Activated T-helper 2 cell treated with anti-CD3 and anti-CD28 coated beads, Interferon-gamma antibody, Interleukin-2, Interleukin-4, amounts not matched to agents 10 μg/mL and 5 μg/mL and 100 μg/mL, durations not matched to agents 14 hours and 24 hours and 36 hours (primary cell): ENCODE measurements at regions not wholly inside any gene's neighbourhood (a gene's known extent, or its start where the extent isn't known, plus 50 kb on each side); places are given as distances from the start of the nearest gene placed in this dataset.
"Not testable (repeated sequence)": the region's sequence is repeated elsewhere in the genome, so short reads cannot be mapped to it uniquely, and the experiment has no call there.

Experiments used
- DNase-seq: peaks from one replicate; pipeline ENCODE4 v3.0.0; 2021; ENCODE audit warnings: low spot score
- H3K27ac Mint-ChIP-seq: one replicate; pipeline ENCODE4 v1.8.0; 2021; ENCODE audit warnings: mixed read lengths
- H3K27me3 Mint-ChIP-seq: one replicate; pipeline ENCODE4 v1.8.0; 2021; ENCODE audit warnings: low read depth, mixed read lengths
- H3K36me3 Mint-ChIP-seq: one replicate; pipeline ENCODE4 v1.8.0; 2021; ENCODE audit warnings: low read depth, mixed read lengths
- H3K4me1 Mint-ChIP-seq: one replicate; pipeline ENCODE4 v1.8.0; 2021; ENCODE audit warnings: low read depth, mixed read lengths
- H3K4me3 Mint-ChIP-seq: one replicate; pipeline ENCODE4 v1.8.0; 2021; ENCODE audit warnings: low read depth, mild to moderate bottlenecking, moderate library complexity, mixed read lengths
- H3K9me3 Mint-ChIP-seq: one replicate; pipeline ENCODE4 v1.8.0; 2021; ENCODE audit warnings: mixed read lengths
- intact Hi-C: fragments of 100-400 bp; cut with micrococcal nuclease; formaldehyde crosslinking; loops from one replicate; pipeline ENCODE4 v1.15.1; 2023

GRCh38 chr4:66429276-66429675 lies 759.0 kb upstream of the EPHA5 start:
- H3K9me3 Mint-ChIP-seq, result peaks cover 26% of the 10 kb centered on the region

GRCh38 chr4:66416425-66416824 lies 746.1 kb upstream of the EPHA5 start:
- intact Hi-C loops, result no loop called here
- Mint-ChIP-seq H3K4me3 (no peak overlapping the region), H3K4me1 (no peaks in the 10 kb centered on the region), H3K27me3 (no peaks in the 10 kb centered on the region), H3K27ac (no peak overlapping the region), H3K36me3 (no peaks in the 10 kb centered on the region), H3K9me3 (peaks cover 38% of the 10 kb centered on the region)
- no peak for DNase-seq

More at GRCh38 chr4:66429276-66429675, 759.0 kb upstream of the EPHA5 start:
- no peaks in the 10 kb centered on the region for H3K4me1 Mint-ChIP-seq
- no peak overlapping the region for H3K27ac Mint-ChIP-seq
- no peaks in the 10 kb centered on the region for H3K36me3 Mint-ChIP-seq
- DNase-seq, result no peak
- no peak overlapping the region for H3K4me3 Mint-ChIP-seq
- no peaks in the 10 kb centered on the region for H3K27me3 Mint-ChIP-seq
- intact Hi-C loops, result no loop called here

- Mint-ChIP-seq H3K4me1 (no peaks in the 10 kb centered on the region), H3K27ac (no peak overlapping the region), H3K27me3 (no peaks in the 10 kb centered on the region), H3K9me3 (peaks cover 12% of the 10 kb centered on the region), H3K4me3 (no peak overlapping the region), H3K36me3 (no peaks in the 10 kb centered on the region)
- intact Hi-C loops, result no loop called here
- no peak for DNase-seq
These were observed 733.9 kb upstream of the EPHA5 start for GRCh38 chr4:66404141-66404540.

GRCh38 chr4:66376921-66377320 lies 706.6 kb upstream of the EPHA5 start:
- no peak overlapping the region for H3K27ac Mint-ChIP-seq
- H3K9me3 Mint-ChIP-seq, result peaks cover 18% of the 10 kb centered on the region
- H3K4me3 Mint-ChIP-seq, result no peak overlapping the region
- no peak for DNase-seq
- H3K36me3 Mint-ChIP-seq, result no peaks in the 10 kb centered on the region
- H3K4me1 Mint-ChIP-seq, result no peaks in the 10 kb centered on the region
- intact Hi-C loops, result no loop called here
- no peaks in the 10 kb centered on the region for H3K27me3 Mint-ChIP-seq

GRCh38 chr4:66376396-66376795 lies 706.1 kb upstream of the EPHA5 start:
- Mint-ChIP-seq H3K9me3 (peaks cover 20% of the 10 kb centered on the region), H3K27me3 (no peaks in the 10 kb centered on the region), H3K4me1 (no peaks in the 10 kb centered on the region), H3K4me3 (no peak overlapping the region), H3K27ac (no peak overlapping the region), H3K36me3 (no peaks in the 10 kb centered on the region)
- intact Hi-C loops, result no loop called here
- no peak for DNase-seq

- intact Hi-C loops, result no loop called here
- Mint-ChIP-seq H3K27me3 (no peaks in the 10 kb centered on the region), H3K36me3 (no peaks in the 10 kb centered on the region), H3K27ac (no peak overlapping the region), H3K4me3 (no peak overlapping the region), H3K9me3 (peaks cover 27% of the 10 kb centered on the region), H3K4me1 (no peaks in the 10 kb centered on the region)
- no peak for DNase-seq
These were observed 703.0 kb upstream of the EPHA5 start for GRCh38 chr4:66373268-66373667.

GRCh38 chr4:66372706-66373105 lies 702.4 kb upstream of the EPHA5 start:
- intact Hi-C loops, result no loop called here
- H3K9me3 Mint-ChIP-seq, result peaks cover 30% of the 10 kb centered on the region
- no peak overlapping the region for H3K4me3 Mint-ChIP-seq
- H3K27ac Mint-ChIP-seq, result no peak overlapping the region
- DNase-seq, result no peak
- H3K27me3 Mint-ChIP-seq, result no peaks in the 10 kb centered on the region
- no peaks in the 10 kb centered on the region for H3K4me1 Mint-ChIP-seq
- no peaks in the 10 kb centered on the region for H3K36me3 Mint-ChIP-seq

- no peaks in the 10 kb centered on the region for H3K27me3 Mint-ChIP-seq
These were observed 696.9 kb upstream of the EPHA5 start for GRCh38 chr4:66367043-66367660.

GRCh38 chr4:66360395-66360794 lies 690.1 kb upstream of the EPHA5 start:
- H3K27me3 Mint-ChIP-seq, H3K27ac Mint-ChIP-seq, H3K36me3 Mint-ChIP-seq, intact Hi-C loops, H3K4me1 Mint-ChIP-seq, H3K4me3 Mint-ChIP-seq, DNase-seq: not testable (repeated sequence)
- peaks cover 30% of the 10 kb centered on the region for H3K9me3 Mint-ChIP-seq

More at GRCh38 chr4:66367043-66367660, 696.9 kb upstream of the EPHA5 start:
- DNase-seq, result no peak
- Mint-ChIP-seq H3K9me3 (peaks cover 37% of the 10 kb centered on the region), H3K4me1 (no peaks in the 10 kb centered on the region), H3K4me3 (no peak overlapping the region), H3K36me3 (no peaks in the 10 kb centered on the region), H3K27ac (no peak overlapping the region)
- intact Hi-C loops, result no loop called here

GRCh38 chr4:66357316-66357715 lies 687.0 kb upstream of the EPHA5 start:
- intact Hi-C loops, result no loop called here
- no peaks in the 10 kb centered on the region for H3K36me3 Mint-ChIP-seq
- no peak for DNase-seq
- no peaks in the 10 kb centered on the region for H3K4me1 Mint-ChIP-seq
- no peak overlapping the region for H3K27ac Mint-ChIP-seq
- peaks cover 29% of the 10 kb centered on the region for H3K9me3 Mint-ChIP-seq
- no peaks in the 10 kb centered on the region for H3K27me3 Mint-ChIP-seq
- H3K4me3 Mint-ChIP-seq, result no peak overlapping the region

- no peak for DNase-seq
- peaks cover 32% of the 10 kb centered on the region for H3K9me3 Mint-ChIP-seq
- H3K4me1 Mint-ChIP-seq, result no peaks in the 10 kb centered on the region
- H3K36me3 Mint-ChIP-seq, result no peaks in the 10 kb centered on the region
- no peaks in the 10 kb centered on the region for H3K27me3 Mint-ChIP-seq
- no peak overlapping the region for H3K27ac Mint-ChIP-seq
- intact Hi-C loops, result no loop called here
- H3K4me3 Mint-ChIP-seq, result no peak overlapping the region
These were observed 685.0 kb upstream of the EPHA5 start for GRCh38 chr4:66355328-66355727.

- Mint-ChIP-seq H3K4me1 (no peaks in the 10 kb centered on the region), H3K27ac (no peak overlapping the region)
These were observed 681.5 kb upstream of the EPHA5 start for GRCh38 chr4:66351761-66352160.

GRCh38 chr4:66340286-66340893 lies 670.1 kb upstream of the EPHA5 start:
- intact Hi-C loops, result no loop called here
- peaks cover 12% of the 10 kb centered on the region for H3K9me3 Mint-ChIP-seq
- no peaks in the 10 kb centered on the region for H3K4me1 Mint-ChIP-seq

More at GRCh38 chr4:66351761-66352160, 681.5 kb upstream of the EPHA5 start:
- no peak overlapping the region for H3K4me3 Mint-ChIP-seq
- intact Hi-C loops, result no loop called here
- no peaks in the 10 kb centered on the region for H3K27me3 Mint-ChIP-seq
- no peaks in the 10 kb centered on the region for H3K36me3 Mint-ChIP-seq
- H3K9me3 Mint-ChIP-seq, result peaks cover 36% of the 10 kb centered on the region
- no peak for DNase-seq

More at GRCh38 chr4:66340286-66340893, 670.1 kb upstream of the EPHA5 start:
- no peak for DNase-seq
- H3K36me3 Mint-ChIP-seq, result no peaks in the 10 kb centered on the region
- H3K4me3 Mint-ChIP-seq, result no peak overlapping the region
- no peak overlapping the region for H3K27ac Mint-ChIP-seq
- no peaks in the 10 kb centered on the region for H3K27me3 Mint-ChIP-seq
